K562 (cell line): ENCODE measurements at regions not wholly inside any gene's neighbourhood (a gene's known extent, or its start where the extent isn't known, plus 50 kb on each side); places are given as distances from the start of the nearest gene placed in this dataset.

Experiments
- ATAC-seq: fragments of 200-7000 bp; cut with Tn5 transposase; 3 replicates; pipeline ENCODE4 v1.9.1; 2020; ENCODE audit warnings: moderate library complexity
- BruUV-seq: library from RNA; stranded (reverse); fragments of 400-500 nt; replicated peaks from 2 replicates; lab custom pipeline; 2021; lab: Mats Ljungman, UMichigan
- CTCF ChIA-PET: fragments of 300-600 bp; formaldehyde crosslinking; extraction: SDS; loops from one replicate; lab custom pipeline; 2021; ENCODE audit warnings: low intra/inter-chr PET ratio; lab: Yijun Ruan, JAX
- POLR2A ChIA-PET: fragments of 300-600, 350-650 bp; sonication (Branson Sonifier 250); formaldehyde crosslinking; extraction: SDS; loops from one replicate; lab custom pipeline; 2021; ENCODE audit warnings: antibody characterized with exemption, inconsistent platforms; lab: Yijun Ruan, JAX
- DNase-seq, 4 experiments: peaks; one replicate each; pipeline versions ENCODE4 v3.0.0 to v3.0.0-alpha.2; 2011 to 2018; ENCODE audit warnings: low spot score in 3 of 4, mixed read lengths in 3 of 4; ENCODE audit errors: extremely low read depth in 1 of 4
- FAIRE-seq: peaks from 2 replicates; lab custom pipeline; 2011; peaks lifted over from hg19 to GRCh38; lab: Jason Lieb, UNC
- H2AFZ ChIP-seq: 2 replicates; pipeline ENCODE4 v1.6.0; 2011; ENCODE audit warnings: low read depth, low read length, control low read depth, inconsistent platforms
- H3K27ac ChIP-seq: fragments of 200-600 bp; 3 replicates; pipeline ENCODE4 v1.8.0; 2011; ENCODE audit warnings: low read depth, mild to moderate bottlenecking, control low read depth, inconsistent platforms, low read length, moderate library complexity, mixed read lengths; ENCODE audit errors: extremely low read depth
- H3K27me3 ChIP-seq, 2 experiments: fragments of 300-600 bp in 1 of 2; 2 replicates in 1 of 2; 3 replicates in 1 of 2; pipeline versions ENCODE4 v1.6.0 to v1.8.0; 2011; ENCODE audit warnings: inconsistent platforms in 2 of 2, low read length in 2 of 2, mild to moderate bottlenecking in 1 of 2, mixed read lengths in 1 of 2, moderate library complexity in 1 of 2; ENCODE audit not compliant: control insufficient read depth in 2 of 2, insufficient read depth in 2 of 2
- H3K36me3 ChIP-seq: fragments of 300-600 bp; 3 replicates; pipeline ENCODE4 v1.8.0; 2011; ENCODE audit warnings: mild to moderate bottlenecking, low read length, inconsistent platforms; ENCODE audit not compliant: control insufficient read depth, insufficient read depth
- H3K4me1 ChIP-seq, 2 experiments: fragments of 200-600 bp in 1 of 2; replicated peaks in 1 of 2; 2 replicates in 1 of 2; 3 replicates in 1 of 2; pipeline versions ENCODE4 v1.5.1 to v1.8.0; 2011; ENCODE audit warnings: inconsistent platforms in 2 of 2, low read length in 2 of 2, mild to moderate bottlenecking in 1 of 2, mixed read lengths in 1 of 2, moderate library complexity in 1 of 2; ENCODE audit not compliant: control insufficient read depth in 2 of 2, insufficient read depth in 2 of 2
- H3K4me2 ChIP-seq: 2 replicates; pipeline ENCODE4 v1.6.1; 2011; ENCODE audit warnings: low read length, control low read depth, inconsistent platforms, mixed read lengths; ENCODE audit not compliant: insufficient read depth
- H3K4me3 ChIP-seq: fragments of 200-600 bp; sonication (generic), shearing (Covaris generic); 2 replicates; pipeline ENCODE4 v1.5.1; 2016; ENCODE audit warnings: control low read depth, inconsistent platforms
- H3K79me2 ChIP-seq: fragments of 200-600 bp; 3 replicates; pipeline ENCODE4 v1.8.0; 2011; ENCODE audit warnings: low read length, inconsistent platforms; ENCODE audit not compliant: control insufficient read depth, insufficient read depth
- H3K9ac ChIP-seq, 2 experiments: 2 replicates each; pipeline versions ENCODE4 v1.6.0 to v1.6.1; 2011; ENCODE audit warnings: low read depth in 2 of 2, low read length in 2 of 2, control low read depth in 1 of 2, inconsistent platforms in 1 of 2, mild to moderate bottlenecking in 1 of 2, mixed read lengths in 1 of 2; ENCODE audit not compliant: insufficient read depth in 1 of 2
- H3K9me1 ChIP-seq: one replicate; pipeline ENCODE4 v1.6.0; 2011; ENCODE audit warnings: inconsistent platforms, mild to moderate bottlenecking, low read length, moderate library complexity; ENCODE audit not compliant: control insufficient read depth, insufficient read depth
- H3K9me3 ChIP-seq: replicated peaks from 2 replicates; pipeline ENCODE4 v1.5.1; 2011; ENCODE audit warnings: low read depth, low read length, inconsistent platforms; ENCODE audit not compliant: control insufficient read depth, insufficient read depth
- H4K20me1 ChIP-seq: replicated peaks from 2 replicates; pipeline ENCODE4 v1.6.1; 2011; ENCODE audit warnings: low read length, inconsistent platforms, mixed read lengths; ENCODE audit not compliant: control insufficient read depth, insufficient read depth
- CREB5 ChIP-seq: fragments of 250-450 bp; sonication (Bioruptor Pico); IDR thresholded peaks from 2 replicates; pipeline ENCODE4 v1.5.0; 2020; ENCODE audit warnings: mild to moderate bottlenecking
- EGR1 ChIP-seq: fragments of 450-650 bp; conservative IDR thresholded peaks from 2 replicates; pipeline ENCODE4 v1.6.1; 2017; ENCODE audit warnings: mild to moderate bottlenecking
- NBN ChIP-seq: fragments of 450-650 bp; IDR thresholded peaks from 2 replicates; pipeline ENCODE4 v1.6.1; 2016; ENCODE audit warnings: low read depth, mild to moderate bottlenecking
- PYGO2 ChIP-seq: fragments of 450-650 bp; IDR thresholded peaks from 2 replicates; pipeline ENCODE4 v1.6.1; 2016; ENCODE audit warnings: mild to moderate bottlenecking, missing genetic modification characterization, moderate library complexity, missing compliant biosample characterization
- SETDB1 ChIP-seq: IDR thresholded peaks from one replicate; pipeline ENCODE4 v1.6.1; 2012; ENCODE audit warnings: low read length, control low read depth, inconsistent platforms
- TARDBP ChIP-seq: fragments of 450-650 bp; IDR thresholded peaks from 2 replicates; pipeline ENCODE4 v1.6.1; 2016
- TCF3 ChIP-seq: sonication (generic); formaldehyde crosslinking; IDR thresholded peaks from 2 replicates; pipeline ENCODE4 v1.4.0; 2020; ENCODE audit warnings: mild to moderate bottlenecking, missing genetic modification reagents
- ZNF197 ChIP-seq: fragments of 200-800 bp; sonication (Bioruptor generic); IDR thresholded peaks from 2 replicates; pipeline ENCODE4 v1.6.1; 2016; ENCODE audit warnings: low read depth, missing genetic modification characterization, missing compliant biosample characterization
- ZNF316 ChIP-seq: fragments of 450-650 bp; IDR thresholded peaks from 2 replicates; pipeline ENCODE4 v1.6.1; 2016
- ZNF324 ChIP-seq: fragments of 250-450 bp; sonication (Bioruptor Pico); IDR thresholded peaks from 2 replicates; pipeline ENCODE4 v1.4.0; 2020; ENCODE audit warnings: mild to moderate bottlenecking
- ZNF76 ChIP-seq: fragments of 250-450 bp; sonication (Bioruptor Pico); IDR thresholded peaks from 2 replicates; pipeline ENCODE4 v1.4.0; 2020; ENCODE audit warnings: mild to moderate bottlenecking, moderate library complexity, borderline replicate concordance
- WGBS: fragments of 100-300 bp; shearing (Covaris generic); methylation state at CpG from one replicate; pipeline ENCODE4 v1.1.6; 2016; ENCODE audit warnings: low coverage, mixed read lengths; ENCODE audit not compliant: insufficient coverage; ENCODE audit errors: missing lambda C conversion rate; 5-methylcytosine and 5-hydroxymethylcytosine counted together
- in situ Hi-C: fragments of 300-500 bp; cut with MboI; formaldehyde crosslinking; loops from 4 replicates; pipeline ENCODE4 v1.15.0; 2018; ENCODE audit warnings: inconsistent platforms, mixed read lengths
- intact Hi-C: fragments of 100-400 bp; cut with micrococcal nuclease; formaldehyde crosslinking; loops from 2 replicates; pipeline ENCODE4 v1.14.2; 2022

DNA sequence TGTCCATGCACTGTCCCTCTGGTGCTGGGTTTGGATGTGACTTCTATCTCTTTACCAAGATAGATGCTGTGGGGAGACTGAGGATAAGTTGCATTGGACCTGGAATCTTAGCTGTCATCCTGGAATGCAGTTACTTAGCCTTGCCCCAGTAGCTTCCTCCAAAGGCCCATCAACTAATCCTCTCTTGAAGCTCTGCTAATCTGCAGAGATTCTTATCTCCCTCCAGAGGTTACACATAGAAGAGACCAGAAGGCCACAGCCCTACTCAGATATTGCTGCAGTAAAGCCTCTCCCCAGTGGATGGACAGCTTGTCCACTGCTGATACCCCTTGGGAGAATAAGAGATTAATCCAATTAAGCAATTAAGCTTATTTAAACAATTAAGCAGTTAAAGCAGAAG lies 867.2 kb downstream of the BCL11B start:
- DNase-seq, result no peak
- POLR2A ChIA-PET, result no interaction called here
- no peak for FAIRE-seq
- Histone ChIP-seq H3K27me3 (no peaks in the 10 kb centered on the region), H2AFZ (no peak overlapping the region), H3K4me3 (no peak overlapping the region), H3K9me1 (no peaks in the 10 kb centered on the region), H3K4me1 (no peaks in the 10 kb centered on the region), H3K27ac (no peak overlapping the region), H3K4me2 (no peak overlapping the region), H3K9me3 (no peaks in the 10 kb centered on the region), H3K79me2 (no peaks in the 10 kb centered on the region), H3K9ac (no peak overlapping the region), H4K20me1 (no peaks in the 10 kb centered on the region), H3K36me3 (no peaks in the 10 kb centered on the region)
- intact Hi-C loops, result no loop called here
- CTCF ChIA-PET, result no interaction called here
- no peak for ATAC-seq
- TF ChIP-seq TARDBP, result no peak
- no TSS peak for BruUV-seq
- in situ Hi-C loops, result no loop called here

GRCh38 chr14:98408024-98408555 lies 863.9 kb downstream of the BCL11B start:
- no TSS peak for BruUV-seq
- WGBS, result 0% methylated on average over 5 of the region's 6 CpGs
- H3K36me3 ChIP-seq, result no peaks in the 10 kb centered on the region
- no peak overlapping the region for H3K4me2 ChIP-seq
- no peak overlapping the region for H3K27ac ChIP-seq
- no peak overlapping the region for H2AFZ ChIP-seq
- ChIA-PET CTCF (no interaction called here), POLR2A (no interaction called here)
- FAIRE-seq (no peak), ATAC-seq (no peak), DNase-seq (no peak)
- H3K79me2 ChIP-seq, result no peaks in the 10 kb centered on the region
- no peaks in the 10 kb centered on the region; the same call in 1 of the 2 replicates for H3K9me3 ChIP-seq
- in situ Hi-C loops (no loop called here), intact Hi-C loops (no loop called here)
- H3K4me1 ChIP-seq, result no peaks in the 10 kb centered on the region
- H3K9me1 ChIP-seq, result no peaks in the 10 kb centered on the region
- no peak for TF ChIP-seq TCF3 (CRISPR knock-in tag)
- TF ChIP-seq SETDB1, result no peak
- no peak for TF ChIP-seq CREB5 (CRISPR knock-in tag)
- TF ChIP-seq EGR1, result no peak
- TF ChIP-seq ZNF316, result no peak
- TF ChIP-seq ZNF197 (CRISPR knock-in tag), result no peak
- no peak for TF ChIP-seq ZNF76 (CRISPR knock-in tag)
- TF ChIP-seq NBN, result no peak
- TF ChIP-seq ZNF324 (CRISPR knock-in tag), result no peak
- no peak for TF ChIP-seq PYGO2 (tag)
- no peaks in the 10 kb centered on the region for H3K27me3 ChIP-seq
- H3K9ac ChIP-seq, result no peak overlapping the region
- no peaks in the 10 kb centered on the region for H4K20me1 ChIP-seq
- no peak overlapping the region for H3K4me3 ChIP-seq
